GM04504 (cell line): ENCODE measurements at regions not wholly inside any gene's neighbourhood (a gene's known extent, or its start where the extent isn't known, plus 50 kb on each side); places are given as distances from the start of the nearest gene placed in this dataset.

Experiments used
- DNase-seq: peaks from one replicate; pipeline ENCODE4 v3.0.0-alpha.2; 2012; ENCODE audit warnings: low read depth

GRCh38 chr1:170316270-170316669 is 170.5 kb downstream of the NTMT2 start:
- DNase-seq: no peak

GRCh38 chr1:170318141-170318540 is 172.4 kb downstream of the NTMT2 start:
- DNase-seq: no peak

GRCh38 chr1:170318736-170319135 is 173.0 kb downstream of the NTMT2 start:
- DNase-seq: no peak

- no peak for DNase-seq
These were observed 175.4 kb downstream of the NTMT2 start for GRCh38 chr1:170321113-170321512.

GRCh38 chr1:170326186-170326585 is 180.4 kb downstream of the NTMT2 start:
- peak; percentile 22 for DNase-seq

- no peak for DNase-seq
These were observed 187.0 kb downstream of the NTMT2 start for GRCh38 chr1:170332801-170333200.

GRCh38 chr1:170337413-170337994 is 191.7 kb downstream of the NTMT2 start:
- no peak for DNase-seq

- DNase-seq: no peak
These were observed 192.4 kb upstream of the GORAB start for GRCh38 chr1:170339534-170339933.

- no peak for DNase-seq
These were observed 191.7 kb upstream of the GORAB start for GRCh38 chr1:170340308-170340707.

- DNase-seq: no peak
These were observed 180.5 kb upstream of the GORAB start for GRCh38 chr1:170351366-170351946.

- no peak for DNase-seq
These were observed 177.7 kb upstream of the GORAB start for GRCh38 chr1:170354246-170354645.

GRCh38 chr1:170354690-170355089 is 177.3 kb upstream of the GORAB start:
- DNase-seq: no peak

GRCh38 chr1:170355267-170355801 is 176.6 kb upstream of the GORAB start:
- DNase-seq: no peak

GRCh38 chr1:170356585-170356984 is 175.4 kb upstream of the GORAB start:
- DNase-seq: no peak

- no peak for DNase-seq
These were observed 174.2 kb upstream of the GORAB start for GRCh38 chr1:170357750-170358149.

GRCh38 chr1:170360601-170361000 is 171.4 kb upstream of the GORAB start:
- DNase-seq: no peak

- DNase-seq: no peak
These were observed 166.6 kb upstream of the GORAB start for GRCh38 chr1:170365331-170365730.

- no peak for DNase-seq
These were observed 165.0 kb upstream of the GORAB start for GRCh38 chr1:170366980-170367379.

GRCh38 chr1:170367615-170368014 is 164.4 kb upstream of the GORAB start:
- DNase-seq: no peak

GRCh38 chr1:170369000-170369399 is 163.0 kb upstream of the GORAB start:
- no peak for DNase-seq

- DNase-seq: no peak
These were observed 162.5 kb upstream of the GORAB start for GRCh38 chr1:170369417-170369816.

- no peak for DNase-seq
These were observed 161.9 kb upstream of the GORAB start for GRCh38 chr1:170370087-170370486.

- DNase-seq: no peak
These were observed 156.8 kb upstream of the GORAB start for GRCh38 chr1:170375082-170375723.
